Parathyroid adenoma (tissue), 2 donors: ENCODE measurements at regions not wholly inside any gene's neighbourhood (a gene's known extent, or its start where the extent isn't known, plus 50 kb on each side); places are given as distances from the start of the nearest gene placed in this dataset.
"Not testable (repeated sequence)": the region's sequence is repeated elsewhere in the genome, so short reads cannot be mapped to it uniquely, and the experiment has no call there.

ENCODE experiments used
- H2AFZ ChIP-seq: fragments of 300-600 bp; sonication (generic); one replicate; pipeline ENCODE4 v1.7.0; 2017; ENCODE audit warnings: antibody characterized with exemption, mild to moderate bottlenecking
- H3K27ac ChIP-seq: fragments of 300-600 bp; sonication (generic); one replicate; pipeline ENCODE4 v1.7.0; 2017
- H3K27me3 ChIP-seq: fragments of 300-600 bp; sonication (generic); one replicate; pipeline ENCODE4 v1.7.0; 2017; ENCODE audit warnings: low read length; ENCODE audit not compliant: control insufficient read depth, insufficient read depth
- H3K36me3 ChIP-seq: fragments of 300-600 bp; sonication (generic); one replicate; pipeline ENCODE4 v1.7.0; 2017; ENCODE audit warnings: low read length; ENCODE audit not compliant: control insufficient read depth, insufficient read depth
- H3K4me1 ChIP-seq: fragments of 300-600 bp; sonication (generic); one replicate; pipeline ENCODE4 v1.7.0; 2017; ENCODE audit warnings: control low read depth
- H3K4me2 ChIP-seq: fragments of 300-600 bp; sonication (generic); one replicate; pipeline ENCODE4 v1.7.0; 2017; ENCODE audit warnings: low read length
- H3K4me3 ChIP-seq: fragments of 300-600 bp; sonication (generic); one replicate; pipeline ENCODE4 v1.7.0; 2017; ENCODE audit warnings: low read depth, low read length
- H3K79me2 ChIP-seq: fragments of 300-600 bp; sonication (generic); one replicate; pipeline ENCODE4 v1.7.0; 2017; ENCODE audit warnings: control low read depth
- H3K9ac ChIP-seq: fragments of 300-600 bp; sonication (generic); one replicate; pipeline ENCODE4 v1.7.0; 2017; ENCODE audit warnings: mild to moderate bottlenecking
- H3K9me3 ChIP-seq: fragments of 300-600 bp; sonication (generic); one replicate; pipeline ENCODE4 v1.7.0; 2017; ENCODE audit warnings: low read length; ENCODE audit not compliant: control insufficient read depth
- TF ChIP-seq, protein P1 (sequence below): fragments of 300-600 bp; sonication (generic); IDR thresholded peaks from one replicate; pipeline ENCODE4 v1.7.0; 2017; ENCODE audit warnings: antibody characterized with exemption, mild to moderate bottlenecking
- donor health status: primary hyperparathyroidism.

DNA sequence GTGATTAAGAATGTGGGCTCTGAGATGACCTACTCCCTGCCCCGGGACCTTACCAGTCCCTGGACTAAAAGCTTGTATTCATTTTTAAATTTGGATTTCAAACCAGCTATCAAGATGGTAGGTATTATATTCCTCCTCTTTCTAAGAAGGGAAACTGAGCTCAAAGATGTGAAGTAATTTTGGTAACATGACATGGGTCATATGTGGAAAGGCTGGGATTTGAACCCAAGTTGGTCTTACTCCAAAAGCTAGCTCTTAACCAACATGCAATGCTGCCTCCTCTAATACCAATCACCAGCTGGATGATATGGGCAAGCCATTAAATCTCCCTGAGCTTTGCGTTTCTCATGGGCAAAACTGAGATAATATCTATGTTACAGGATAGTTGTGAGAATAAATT, 166.4 kb upstream of the SLC38A2 start:
- H3K27ac ChIP-seq, result no peak overlapping the region
- H3K4me3 ChIP-seq, result no peak overlapping the region
- no peaks in the 10 kb centered on the region for H3K36me3 ChIP-seq
- no peaks in the 10 kb centered on the region for H3K9me3 ChIP-seq
- no peak overlapping the region for H3K4me2 ChIP-seq
- H3K4me1 ChIP-seq, result peaks cover 10% of the 10 kb centered on the region
- H3K79me2 ChIP-seq, result no peaks in the 10 kb centered on the region
- no peak overlapping the region for H3K9ac ChIP-seq
- H2AFZ ChIP-seq, result no peak overlapping the region
- no peaks in the 10 kb centered on the region for H3K27me3 ChIP-seq
- TF ChIP-seq, protein P1, sequence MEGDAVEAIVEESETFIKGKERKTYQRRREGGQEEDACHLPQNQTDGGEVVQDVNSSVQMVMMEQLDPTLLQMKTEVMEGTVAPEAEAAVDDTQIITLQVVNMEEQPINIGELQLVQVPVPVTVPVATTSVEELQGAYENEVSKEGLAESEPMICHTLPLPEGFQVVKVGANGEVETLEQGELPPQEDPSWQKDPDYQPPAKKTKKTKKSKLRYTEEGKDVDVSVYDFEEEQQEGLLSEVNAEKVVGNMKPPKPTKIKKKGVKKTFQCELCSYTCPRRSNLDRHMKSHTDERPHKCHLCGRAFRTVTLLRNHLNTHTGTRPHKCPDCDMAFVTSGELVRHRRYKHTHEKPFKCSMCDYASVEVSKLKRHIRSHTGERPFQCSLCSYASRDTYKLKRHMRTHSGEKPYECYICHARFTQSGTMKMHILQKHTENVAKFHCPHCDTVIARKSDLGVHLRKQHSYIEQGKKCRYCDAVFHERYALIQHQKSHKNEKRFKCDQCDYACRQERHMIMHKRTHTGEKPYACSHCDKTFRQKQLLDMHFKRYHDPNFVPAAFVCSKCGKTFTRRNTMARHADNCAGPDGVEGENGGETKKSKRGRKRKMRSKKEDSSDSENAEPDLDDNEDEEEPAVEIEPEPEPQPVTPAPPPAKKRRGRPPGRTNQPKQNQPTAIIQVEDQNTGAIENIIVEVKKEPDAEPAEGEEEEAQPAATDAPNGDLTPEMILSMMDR, result no peak

DNA sequence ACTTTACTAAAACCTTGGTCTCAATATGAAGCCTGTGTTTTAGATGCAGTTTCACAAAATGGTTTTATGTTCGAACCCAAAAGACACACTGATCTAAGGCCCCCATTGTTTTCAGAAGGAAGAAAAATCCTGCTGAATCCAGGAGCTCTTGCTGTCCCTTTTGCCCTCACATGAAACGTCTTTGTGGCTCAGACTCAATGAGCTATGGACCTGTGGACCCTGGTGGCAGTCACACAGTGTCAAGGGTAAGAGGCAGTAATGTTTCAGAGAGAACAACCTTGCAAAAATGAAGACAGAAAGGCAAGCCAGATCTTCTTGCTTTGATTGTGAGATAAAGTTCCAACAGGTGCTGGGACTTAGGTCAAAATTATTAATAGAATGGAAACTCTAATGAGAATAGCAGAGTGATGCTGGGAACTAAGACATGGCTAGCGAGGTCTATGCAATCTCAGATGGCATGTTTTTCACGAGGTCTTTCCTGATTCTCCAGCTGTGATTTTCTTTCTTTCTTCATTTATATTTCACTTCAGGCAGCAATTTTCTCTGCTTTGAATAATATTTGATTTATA, 164.9 kb upstream of the SLC38A2 start:
- H3K4me3 ChIP-seq, result no peak overlapping the region
- H3K9me3 ChIP-seq, result no peaks in the 10 kb centered on the region
- no peaks in the 10 kb centered on the region for H3K79me2 ChIP-seq
- no peak overlapping the region for H2AFZ ChIP-seq
- H3K36me3 ChIP-seq, result no peaks in the 10 kb centered on the region
- H3K4me2 ChIP-seq, result no peak overlapping the region
- no peaks in the 10 kb centered on the region for H3K27me3 ChIP-seq
- peaks cover 10% of the 10 kb centered on the region for H3K4me1 ChIP-seq
- TF ChIP-seq, protein P1, result no peak
- no peak overlapping the region for H3K27ac ChIP-seq
- no peak overlapping the region for H3K9ac ChIP-seq

DNA sequence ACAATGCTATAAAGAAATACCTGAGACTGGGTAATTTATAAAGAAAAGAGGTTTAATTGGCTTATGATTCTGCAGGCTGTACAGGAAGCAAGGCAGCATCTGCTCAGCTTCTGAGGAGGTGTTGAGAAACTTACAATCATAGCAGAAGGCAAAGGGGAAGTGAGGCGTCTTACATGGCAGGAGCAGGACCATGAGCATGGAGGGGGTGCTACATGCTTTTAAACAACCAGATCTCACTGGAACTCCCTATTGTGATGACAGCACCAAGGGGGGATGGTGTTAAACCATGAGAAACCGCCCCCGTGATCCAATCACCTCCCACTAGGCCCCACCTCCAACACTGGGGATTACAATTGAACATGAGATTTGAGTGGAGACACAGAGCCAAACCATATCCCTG, 163.7 kb upstream of the SLC38A2 start:
- not testable (repeated sequence) for H3K27me3 ChIP-seq, H3K9me3 ChIP-seq, H3K4me3 ChIP-seq, H3K4me2 ChIP-seq, H3K79me2 ChIP-seq, H2AFZ ChIP-seq, H3K36me3 ChIP-seq, H3K27ac ChIP-seq, H3K9ac ChIP-seq
- H3K4me1 ChIP-seq, result peaks cover 10% of the 10 kb centered on the region

DNA sequence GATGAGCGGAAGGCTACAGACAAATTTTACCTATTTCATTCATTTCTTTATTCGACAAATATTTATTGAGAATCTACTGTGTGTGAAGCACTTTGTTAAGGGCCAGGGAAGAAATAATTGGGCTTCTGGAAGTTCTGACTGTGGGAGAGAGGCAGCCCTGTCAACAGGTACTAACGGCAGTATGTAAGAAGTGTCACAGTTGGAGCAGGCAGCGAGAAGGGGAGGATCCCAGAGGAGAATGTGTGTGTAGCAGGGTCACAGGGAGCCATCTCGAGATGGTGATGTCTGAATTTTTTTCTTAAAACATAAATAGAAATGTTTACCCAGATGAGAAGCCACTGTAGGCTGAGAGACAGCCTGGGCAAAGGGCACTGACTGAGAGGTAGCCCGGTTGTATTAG, 163.3 kb upstream of the SLC38A2 start:
- peaks cover 10% of the 10 kb centered on the region for H3K4me1 ChIP-seq
- H3K36me3 ChIP-seq, result no peaks in the 10 kb centered on the region
- H3K9me3 ChIP-seq, result no peaks in the 10 kb centered on the region
- no peak overlapping the region for H3K4me3 ChIP-seq
- H3K4me2 ChIP-seq, result no peak overlapping the region
- H2AFZ ChIP-seq, result no peak overlapping the region
- H3K79me2 ChIP-seq, result no peaks in the 10 kb centered on the region
- TF ChIP-seq, protein P1, result no peak
- no peak overlapping the region for H3K9ac ChIP-seq
- no peaks in the 10 kb centered on the region for H3K27me3 ChIP-seq
- H3K27ac ChIP-seq, result no peak overlapping the region

DNA sequence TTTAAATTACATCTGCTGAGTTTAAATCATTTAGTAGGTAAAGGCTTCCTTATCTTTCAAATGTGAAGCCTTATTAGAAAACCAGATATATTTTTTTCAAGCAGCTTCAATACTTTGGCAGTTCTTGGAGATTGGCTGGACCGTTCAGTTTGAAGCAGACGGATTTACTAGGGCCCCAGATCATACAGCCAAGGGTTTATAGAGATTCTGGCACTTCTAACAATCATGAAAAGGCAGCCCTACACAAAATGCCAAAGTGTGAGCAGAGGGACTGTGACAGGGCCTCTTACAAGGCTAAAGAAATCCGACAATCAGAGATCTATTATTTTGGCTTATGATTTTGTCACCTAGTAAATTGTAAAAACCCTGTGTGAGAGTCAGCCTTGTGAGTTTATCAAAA, 162.8 kb upstream of the SLC38A2 start:
- Histone ChIP-seq H3K9ac (no peak overlapping the region), H3K4me2 (no peak overlapping the region), H3K27ac (no peak overlapping the region), H3K4me1 (peaks cover 10% of the 10 kb centered on the region), H3K36me3 (no peaks in the 10 kb centered on the region), H3K79me2 (no peaks in the 10 kb centered on the region), H3K4me3 (no peak overlapping the region), H3K27me3 (no peaks in the 10 kb centered on the region), H2AFZ (no peak overlapping the region), H3K9me3 (no peaks in the 10 kb centered on the region)
- TF ChIP-seq, protein P1, result no peak
